HCT116 (cell line): ENCODE measurements at regions not wholly inside any gene's neighbourhood (a gene's known extent, or its start where the extent isn't known, plus 50 kb on each side); places are given as distances from the start of the nearest gene placed in this dataset.

Experiments
- ATAC-seq: fragments of 200-7000 bp; cut with Tn5 transposase; 2 replicates; pipeline ENCODE4 v1.9.1; 2020; ENCODE audit warnings: mild to moderate bottlenecking, moderate library complexity
- BruUV-seq: library from RNA; stranded (reverse); fragments of 400-500 nt; replicated peaks from 2 replicates; lab custom pipeline; 2021; lab: Mats Ljungman, UMichigan
- CTCF ChIA-PET: fragments of 300-600 bp; sonication (Branson Sonifier 250); formaldehyde crosslinking; loops from one replicate; lab custom pipeline; 2021; ENCODE audit warnings: antibody characterized with exemption; lab: Charles Lee
- POLR2A ChIA-PET: fragments of 300-600, 350-600 bp; sonication (Branson Sonifier 250); formaldehyde crosslinking; loops from one replicate; lab custom pipeline; 2021; ENCODE audit warnings: antibody characterized with exemption; lab: Charles Lee
- RAD21 ChIA-PET, 2 experiments: fragments of 300-600 bp; sonication (Branson Sonifier 250); formaldehyde crosslinking; loops; one replicate each; lab custom pipeline; 2023; ENCODE audit warnings: low total read pairs in 2 of 2; ENCODE audit not compliant: uncharacterized antibody in 2 of 2, unreplicated experiment in 2 of 2, low non-redundant PET in 1 of 2; lab: Charles Lee
- DNase-seq: peaks from one replicate; pipeline ENCODE4 v3.0.0-alpha.2; 2010; ENCODE audit warnings: low read depth, low spot score
- H2AFZ ChIP-seq: fragments of 200-600 bp; shearing (Covaris generic), sonication (generic); 2 replicates; pipeline ENCODE4 v1.6.1; 2017; ENCODE audit warnings: low read depth, mixed run types, mixed read lengths, antibody characterized with exemption, low read length; ENCODE audit not compliant: poor library complexity, severe bottlenecking
- H3K27ac ChIP-seq: 2 replicates; pipeline ENCODE4 v1.5.1; 2012; ENCODE audit warnings: low read depth, low read length
- H3K27me3 ChIP-seq: fragments of 200-600 bp; sonication (generic); 2 replicates; pipeline ENCODE4 v1.6.1; 2016; ENCODE audit warnings: mixed run types, low read length, mixed read lengths; ENCODE audit not compliant: insufficient read depth
- H3K36me3 ChIP-seq, 2 experiments: fragments of 200-500 bp in 1 of 2; fragments of 200-600 bp in 1 of 2; sonication (Bioruptor generic) in 1 of 2; sonication (generic) in 1 of 2; 2 replicates each; pipeline versions ENCODE4 v1.5.1 to v1.6.1; 2014 to 2016; ENCODE audit warnings: low read length in 2 of 2, inconsistent platforms in 1 of 2, mixed read lengths in 1 of 2, mixed run types in 1 of 2; ENCODE audit not compliant: insufficient read depth in 2 of 2, control insufficient read depth in 1 of 2
- H3K4me1 ChIP-seq, 2 experiments: fragments of 200-600 bp in 1 of 2; sonication (generic) in 1 of 2; 2 replicates each; pipeline versions ENCODE4 v1.5.1 to v1.6.1; 2012 to 2017; ENCODE audit warnings: low read length in 2 of 2, inconsistent platforms in 1 of 2, mild to moderate bottlenecking in 1 of 2, mixed read lengths in 1 of 2, mixed run types in 1 of 2, moderate library complexity in 1 of 2; ENCODE audit not compliant: insufficient read depth in 2 of 2, control insufficient read depth in 1 of 2
- H3K4me2 ChIP-seq: fragments of 200-600 bp; sonication (generic); 2 replicates; pipeline ENCODE4 v1.6.1; 2017; ENCODE audit warnings: mixed run types, low read length, mixed read lengths
- H3K4me3 ChIP-seq, 2 experiments: fragments of 200-600 bp in 1 of 2; sonication (generic) in 1 of 2; replicated peaks in 1 of 2; 2 replicates each; pipeline ENCODE4 v1.5.1; 2011 to 2016; ENCODE audit warnings: low read length in 2 of 2, control low read depth in 1 of 2, low read depth in 1 of 2, mild to moderate bottlenecking in 1 of 2, mixed read lengths in 1 of 2, mixed run types in 1 of 2
- H3K79me2 ChIP-seq: fragments of 200-600 bp; sonication (generic); 2 replicates; pipeline ENCODE4 v1.6.1; 2017; ENCODE audit warnings: mild to moderate bottlenecking, mixed run types, low read length, moderate library complexity, mixed read lengths; ENCODE audit not compliant: insufficient read depth
- H3K9ac ChIP-seq: fragments of 200-600 bp; sonication (generic); 2 replicates; pipeline ENCODE4 v1.6.1; 2016; ENCODE audit warnings: low read length, mixed read lengths
- H3K9me2 ChIP-seq: fragments of 200-600 bp; sonication (generic), shearing (Covaris generic); 2 replicates; pipeline ENCODE4 v1.6.1; 2017; ENCODE audit warnings: mixed run types, mild to moderate bottlenecking, moderate library complexity; ENCODE audit not compliant: insufficient read depth
- H3K9me3 ChIP-seq, 2 experiments: fragments of 200-500 bp in 1 of 2; fragments of 200-600 bp in 1 of 2; sonication (Bioruptor generic) in 1 of 2; sonication (generic) in 1 of 2; 2 replicates each; pipeline ENCODE4 v1.6.1; 2014 to 2017; ENCODE audit warnings: low read length in 2 of 2, mixed read lengths in 2 of 2, inconsistent platforms in 1 of 2, low read depth in 1 of 2, mild to moderate bottlenecking in 1 of 2, mixed run types in 1 of 2, moderate library complexity in 1 of 2; ENCODE audit not compliant: control insufficient read depth in 1 of 2, insufficient read depth in 1 of 2
- H4K20me1 ChIP-seq: fragments of 200-600 bp; sonication (generic), shearing (Covaris generic); 2 replicates; pipeline ENCODE4 v1.6.1; 2017; ENCODE audit warnings: mixed run types, mild to moderate bottlenecking, moderate library complexity; ENCODE audit not compliant: insufficient read depth
- CEBPB ChIP-seq: IDR thresholded peaks from 2 replicates; pipeline ENCODE4 v1.6.1; 2012; ENCODE audit warnings: low read depth
- CTCF ChIP-seq, 3 experiments: fragments of 200-600 bp in 1 of 3; sonication (generic) in 1 of 3; IDR thresholded peaks in 2 of 3; conservative IDR thresholded peaks in 1 of 3; 2 replicates each; pipeline ENCODE4 v1.5.1; 2012 to 2017; ENCODE audit warnings: low read depth in 2 of 3, low read length in 2 of 3, antibody characterized with exemption in 1 of 3, borderline replicate concordance in 1 of 3, control low read depth in 1 of 3, mild to moderate bottlenecking in 1 of 3, mixed read lengths in 1 of 3, mixed run types in 1 of 3, moderate library complexity in 1 of 3; ENCODE audit not compliant: insufficient read depth in 1 of 3
- EGR1 ChIP-seq: IDR thresholded peaks from 2 replicates; pipeline ENCODE4 v1.6.1; 2012; ENCODE audit warnings: low read depth
- ELF1 ChIP-seq: IDR thresholded peaks from 2 replicates; pipeline ENCODE4 v1.6.1; 2012; ENCODE audit warnings: low read depth, borderline replicate concordance
- EZH2 ChIP-seq: fragments of 200-600 bp; sonication (generic); IDR thresholded peaks from 2 replicates; pipeline ENCODE4 v1.6.1; 2017; ENCODE audit warnings: antibody characterized with exemption, mixed run types
- EZH2phosphoT487 ChIP-seq: fragments of 200-600 bp; IDR thresholded peaks from 2 replicates; pipeline ENCODE4 v1.6.1; 2018; ENCODE audit warnings: antibody characterized with exemption, borderline replicate concordance
- JUND ChIP-seq: IDR thresholded peaks from 2 replicates; pipeline ENCODE4 v1.6.1; 2012
- MAX ChIP-seq: IDR thresholded peaks from 2 replicates; pipeline ENCODE4 v1.6.1; 2012
- SIN3A ChIP-seq: IDR thresholded peaks from 2 replicates; pipeline ENCODE4 v1.6.1; 2012; ENCODE audit warnings: low read depth
- SP1 ChIP-seq: IDR thresholded peaks from 2 replicates; pipeline ENCODE4 v1.6.1; 2012; ENCODE audit warnings: low read depth
- TCF7L2 ChIP-seq: IDR thresholded peaks from 2 replicates; pipeline ENCODE4 v1.7.0; 2011; ENCODE audit warnings: borderline replicate concordance, inconsistent platforms; ENCODE audit not compliant: insufficient read depth, insufficient read length; ENCODE audit errors: extremely low read depth
- ZNF274 ChIP-seq: fragments of 200-500 bp; sonication (Bioruptor generic); IDR thresholded peaks from 2 replicates; pipeline ENCODE4 v1.6.1; 2014; ENCODE audit warnings: mild to moderate bottlenecking, low read depth, low read length, inconsistent platforms
- intact Hi-C: fragments of 100-400 bp; cut with micrococcal nuclease; formaldehyde crosslinking; loops from 2 replicates; pipeline ENCODE4 v1.10.0; 2022

- ChIA-PET POLR2A (no interaction called here), RAD21 (no interaction called here)
Measured at GRCh38 chr16:59324462-59324861, 590.3 kb upstream of the GOT2 start.

More at GRCh38 chr16:59324462-59324861, 590.3 kb upstream of the GOT2 start:
- no peak for TF ChIP-seq SIN3A
- TF ChIP-seq EZH2phosphoT487: no peak
- TF ChIP-seq ZNF274: no peak
- no peak for TF ChIP-seq SP1
- TF ChIP-seq CEBPB: no peak
- TF ChIP-seq CTCF (IDR thresholded peaks at IDR 0.05 in 2 of 3, conservative IDR thresholded peaks at IDR 0.05 in 1 of 3; ENCODE audit: borderline replicate concordance in 1 of 3, insufficient read depth in 1 of 3, low read depth in 2 of 3, low read length in 2 of 3): no peak
- TF ChIP-seq EZH2: no peak
- no peak for TF ChIP-seq JUND
- no peak for TF ChIP-seq TCF7L2
- TF ChIP-seq MAX: no peak
- TF ChIP-seq EGR1: no peak
- no peak for TF ChIP-seq ELF1
- no peaks in the 10 kb centered on the region for H3K79me2 ChIP-seq
- H3K4me3 ChIP-seq: no peak overlapping the region
- H3K9ac ChIP-seq: no peak overlapping the region
- H3K27me3 ChIP-seq: no peaks in the 10 kb centered on the region
- no TSS peak for BruUV-seq
- H3K4me2 ChIP-seq: no peak overlapping the region
- H3K9me2 ChIP-seq: no peaks in the 10 kb centered on the region
- no peaks in the 10 kb centered on the region for H4K20me1 ChIP-seq
- H3K9me3 ChIP-seq: peaks cover 15 to 18% of the 10 kb centered on the region in 2 experiments; a peak in 2 of 4 replicates
- intact Hi-C loops: no loop called here
- H3K36me3 ChIP-seq: no peaks in the 10 kb centered on the region
- ATAC-seq (no peak), DNase-seq (no peak)
- no peaks in the 10 kb centered on the region for H3K4me1 ChIP-seq
- H3K27ac ChIP-seq: no peak overlapping the region
- no peak overlapping the region for H2AFZ ChIP-seq
- CTCF ChIA-PET: no interaction called here
